Pancreas (tissue), 10 donors: ENCODE measurements at regions not wholly inside any gene's neighbourhood (a gene's known extent, or its start where the extent isn't known, plus 50 kb on each side); places are given as distances from the start of the nearest gene placed in this dataset.

ENCODE experiments used
- ATAC-seq, 4 donors: fragments of 200-7000 bp; cut with Tn5 transposase; one replicate each; pipeline versions ENCODE4 v1.8.0 to v1.9.1; 2020; ENCODE audit warnings: mild to moderate bottlenecking in 4 of 4, moderate library complexity in 4 of 4
- DNase-seq, 6 donors: peaks; one replicate each; pipeline ENCODE4 v3.0.0-alpha.2; 2020
- FAIRE-seq: peaks from 2 replicates; lab custom pipeline; 2012; peaks lifted over from hg19 to GRCh38; lab: Jason Lieb, UNC
- H3K27ac ChIP-seq, 4 donors: fragments of 200-600 bp; sonication (generic); 1 replicate in 3 of 4; 2 replicates in 1 of 4; pipeline versions ENCODE4 v1.5.0 to v1.8.0; 2020
- H3K27me3 ChIP-seq, 4 donors: fragments of 200-600 bp; one replicate each; pipeline ENCODE4 v1.8.0; 2021
- H3K36me3 ChIP-seq, 3 donors: fragments of 200-600 bp; sonication (generic) in 1 of 3; one replicate each; pipeline versions ENCODE4 v1.5.0 to v1.8.0; 2020 to 2021
- H3K4me1 ChIP-seq, 3 donors: fragments of 200-600 bp; one replicate each; pipeline ENCODE4 v1.8.0; 2021
- H3K4me3 ChIP-seq, 4 donors: fragments of 200-600 bp; sonication (generic) in 2 of 4; one replicate each; pipeline versions ENCODE4 v1.5.0 to v1.8.0; 2020 to 2021
- H3K9me3 ChIP-seq, 4 donors: fragments of 200-600 bp; one replicate each; pipeline ENCODE4 v1.8.0; 2021
- WGBS, 2 donors: extraction: QIAGEN DNeasy Blood & Tissue Kit; methylation state at CpG; one replicate each; pipeline ENCODE4 v1.1.7; 2013; 5-methylcytosine and 5-hydroxymethylcytosine counted together
- intact Hi-C, 3 donors: fragments of 100-400 bp; cut with DNase I; formaldehyde crosslinking; loops; one replicate each; pipeline versions ENCODE4 v1.11.1 to v1.14.2; 2022
- TF ChIP-seq, protein P1 (sequence below), 4 donors: fragments of 200-600 bp; sonication (generic) in 3 of 4; IDR thresholded peaks; one replicate each; pipeline versions ENCODE4 v1.5.0 to v1.8.0; 2021; ENCODE audit warnings: antibody characterized with exemption in 4 of 4
- donor health status: healthy with polysubstance abuse.
- donor health status: DM: no; HTN: no; CAD: no; lungs with moderate emphysema.
- donor health status: DM: no; HTN: no; CAD: no.
- donor health status: control.
- donor health status: control.
- donor health status: Bipolar disorder and iron deficiency.
- donor health status: DM: yes; HTN: yes; CAD: no.
- donor health status: DM: no; HTN: no; CAD: no.
- donor health status: DM: no; HTN: no; CAD: no.
- donor health status: DM: yes; HTN: yes; CAD: no.

DNA sequence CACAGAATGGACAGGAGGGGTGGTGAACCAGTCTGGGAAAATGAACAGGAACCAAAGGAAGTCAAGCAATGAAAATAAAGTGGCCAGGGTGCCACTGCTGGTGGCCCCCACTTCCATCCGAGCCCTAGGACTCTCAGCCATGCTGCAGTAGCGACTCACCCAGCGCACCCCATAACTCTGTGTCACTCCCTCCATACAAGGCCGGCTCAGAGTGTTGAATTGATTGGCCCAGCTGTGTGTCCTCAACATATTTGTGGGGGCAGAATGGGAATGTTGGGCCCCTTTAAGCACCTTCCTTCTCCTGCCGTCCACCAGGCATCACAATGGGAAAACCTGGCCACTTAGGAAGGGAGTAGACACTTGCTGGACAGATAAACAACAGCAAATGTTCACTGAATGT is 169.0 kb upstream of the SDK2 start:
- TF ChIP-seq, protein P1, sequence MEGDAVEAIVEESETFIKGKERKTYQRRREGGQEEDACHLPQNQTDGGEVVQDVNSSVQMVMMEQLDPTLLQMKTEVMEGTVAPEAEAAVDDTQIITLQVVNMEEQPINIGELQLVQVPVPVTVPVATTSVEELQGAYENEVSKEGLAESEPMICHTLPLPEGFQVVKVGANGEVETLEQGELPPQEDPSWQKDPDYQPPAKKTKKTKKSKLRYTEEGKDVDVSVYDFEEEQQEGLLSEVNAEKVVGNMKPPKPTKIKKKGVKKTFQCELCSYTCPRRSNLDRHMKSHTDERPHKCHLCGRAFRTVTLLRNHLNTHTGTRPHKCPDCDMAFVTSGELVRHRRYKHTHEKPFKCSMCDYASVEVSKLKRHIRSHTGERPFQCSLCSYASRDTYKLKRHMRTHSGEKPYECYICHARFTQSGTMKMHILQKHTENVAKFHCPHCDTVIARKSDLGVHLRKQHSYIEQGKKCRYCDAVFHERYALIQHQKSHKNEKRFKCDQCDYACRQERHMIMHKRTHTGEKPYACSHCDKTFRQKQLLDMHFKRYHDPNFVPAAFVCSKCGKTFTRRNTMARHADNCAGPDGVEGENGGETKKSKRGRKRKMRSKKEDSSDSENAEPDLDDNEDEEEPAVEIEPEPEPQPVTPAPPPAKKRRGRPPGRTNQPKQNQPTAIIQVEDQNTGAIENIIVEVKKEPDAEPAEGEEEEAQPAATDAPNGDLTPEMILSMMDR (IDR thresholded peaks at IDR 0.05) = no peak
- Histone ChIP-seq H3K36me3 (no peaks in the 10 kb centered on the region), H3K4me3 (no peak overlapping the region), H3K9me3 (no peaks in the 10 kb centered on the region), H3K4me1 (no peaks in the 10 kb centered on the region), H3K27me3 (no peaks in the 10 kb centered on the region), H3K27ac (no peak overlapping the region)
- FAIRE-seq (no peak), DNase-seq (no peak), ATAC-seq (no peak)
- WGBS, 2 donors = 79 to 86% methylated on average over 5 of the region's 5 CpGs
- intact Hi-C loops = no loop called here

DNA sequence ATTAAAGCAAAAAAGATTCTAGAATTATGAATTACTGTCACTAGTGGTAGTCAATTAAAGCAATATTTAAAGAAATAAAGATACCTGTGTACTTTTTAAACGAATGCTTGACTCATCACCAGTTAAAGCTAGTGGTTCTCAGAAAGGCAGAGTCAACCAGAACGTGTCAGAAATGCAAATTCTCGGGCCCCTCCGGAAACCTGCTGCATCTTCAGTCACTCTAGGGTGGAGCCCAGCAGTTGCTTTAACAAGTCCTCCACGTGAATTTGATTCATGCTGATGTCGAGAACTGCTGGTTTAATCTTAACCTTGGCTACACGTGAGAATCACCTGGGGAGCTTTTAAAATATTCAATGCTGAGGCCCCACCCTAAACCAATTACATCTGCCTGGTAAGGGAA is 169.8 kb upstream of the SDK2 start:
- no peak for FAIRE-seq
- no peaks in the 10 kb centered on the region for H3K27me3 ChIP-seq
- H3K27ac ChIP-seq = no peak overlapping the region
- intact Hi-C loops = no loop called here
- no peak for DNase-seq
- TF ChIP-seq, protein P1 (IDR thresholded peaks at IDR 0.05) = no peak
- H3K9me3 ChIP-seq = no peaks in the 10 kb centered on the region
- ATAC-seq = no peak
- no peaks in the 10 kb centered on the region for H3K36me3 ChIP-seq
- no peak overlapping the region for H3K4me3 ChIP-seq
- no peaks in the 10 kb centered on the region for H3K4me1 ChIP-seq
- WGBS, 2 donors = 20 to 31% methylated on average over 7 of the region's 7 CpGs

DNA sequence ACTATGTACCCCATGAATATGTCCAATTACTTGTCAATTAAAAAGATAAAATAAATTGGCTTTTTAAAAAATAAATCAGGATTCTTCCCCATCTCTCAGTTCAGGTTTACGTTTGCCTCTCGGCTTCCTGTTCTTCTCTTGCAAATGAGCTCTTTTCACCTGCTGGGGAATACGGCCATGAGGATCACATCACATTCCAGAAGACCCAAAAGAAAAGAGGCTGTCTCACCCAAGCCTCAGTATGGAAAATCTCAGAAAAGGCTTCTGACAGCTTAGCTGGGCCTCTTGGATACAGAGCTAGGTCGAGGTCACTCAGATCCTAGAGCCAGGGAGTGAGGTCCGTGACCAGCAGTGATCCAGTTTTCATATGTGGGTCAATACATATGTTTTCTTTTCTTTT is 171.2 kb upstream of the SDK2 start:
- H3K27me3 ChIP-seq = no peaks in the 10 kb centered on the region
- intact Hi-C loops = no loop called here
- no peak for FAIRE-seq
- no peak overlapping the region for H3K27ac ChIP-seq
- no peak for DNase-seq
- 64 to 76% methylated on average over 5 of the region's 5 CpGs for WGBS, 2 donors
- TF ChIP-seq, protein P1 (IDR thresholded peaks at IDR 0.05) = no peak
- no peak for ATAC-seq
- no peaks in the 10 kb centered on the region for H3K9me3 ChIP-seq
- H3K36me3 ChIP-seq = no peaks in the 10 kb centered on the region
- no peak overlapping the region for H3K4me3 ChIP-seq
- H3K4me1 ChIP-seq = no peaks in the 10 kb centered on the region

DNA sequence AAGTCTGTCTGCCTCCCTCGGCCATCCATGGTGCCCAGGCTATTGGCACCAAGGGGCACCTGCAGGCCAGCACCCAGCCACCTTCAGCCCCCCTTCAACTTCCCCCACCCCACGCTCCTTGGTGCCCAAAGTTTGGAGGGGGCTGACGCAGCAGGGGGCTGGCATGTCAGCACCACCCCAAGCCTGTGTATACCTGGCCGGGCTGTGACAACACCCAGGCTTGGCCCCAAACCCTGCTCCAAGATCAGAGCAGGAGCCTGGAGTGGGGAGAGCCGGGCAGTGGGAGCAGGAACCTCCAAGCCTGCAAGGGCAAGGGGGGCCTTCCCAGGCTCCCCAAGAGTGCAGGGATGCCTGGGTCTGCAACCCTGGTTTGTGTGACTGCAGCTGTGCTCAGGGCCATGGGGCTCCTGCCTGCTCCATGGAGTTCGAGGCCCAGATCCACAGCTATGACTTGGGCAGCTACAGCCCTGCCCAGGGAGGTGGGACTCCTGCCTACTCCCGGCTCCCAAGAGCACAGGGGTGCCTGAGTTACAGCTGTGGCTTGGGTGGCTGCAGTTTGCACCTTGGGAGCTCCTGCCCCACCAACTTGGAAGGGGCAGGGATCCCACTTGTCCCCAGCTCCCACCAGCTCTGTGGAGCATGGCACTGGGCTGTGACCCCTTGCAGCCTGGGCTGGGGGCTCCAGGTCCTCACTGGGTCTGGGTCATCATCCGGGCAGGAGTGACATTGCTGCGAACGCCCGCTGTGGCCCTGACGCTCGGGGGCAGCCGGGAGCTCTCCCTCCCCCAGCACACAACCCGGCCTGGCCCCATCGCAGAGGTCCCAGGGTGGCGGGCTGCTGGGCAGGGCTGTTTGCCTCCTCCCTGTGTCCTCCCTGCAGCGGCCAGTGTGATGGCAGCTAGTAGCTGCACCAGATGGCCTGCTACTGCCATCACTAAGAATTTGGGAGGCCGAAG is 175.5 kb upstream of the SDK2 start:
- TF ChIP-seq, protein P1 (IDR thresholded peaks at IDR 0.05) = no peak
- DNase-seq (no peak), FAIRE-seq (no peak), ATAC-seq (no peak)
- Histone ChIP-seq H3K27me3 (no peaks in the 10 kb centered on the region), H3K4me3 (no peak overlapping the region), H3K9me3 (no peaks in the 10 kb centered on the region), H3K36me3 (no peaks in the 10 kb centered on the region), H3K4me1 (no peaks in the 10 kb centered on the region), H3K27ac (no peak overlapping the region)
- intact Hi-C loops = no loop called here
- 69 to 86% methylated on average over 19 of the region's 19 CpGs for WGBS, 2 donors
